GM23338 (cell line): ENCODE measurements at regions not wholly inside any gene's neighbourhood (a gene's known extent, or its start where the extent isn't known, plus 50 kb on each side); places are given as distances from the start of the nearest gene placed in this dataset.
A peak's percentile ranks its signal among the peaks of the same experiment; 100 is the strongest.

Source experiments
- ATAC-seq: fragments of 200-7000 bp; cut with Tn5 transposase; 3 replicates; pipeline ENCODE4 v1.9.1; 2020
- DNase-seq: peaks from one replicate; pipeline ENCODE4 v3.0.0-alpha.2; 2015; ENCODE audit warnings: low spot score
- H2AFZ ChIP-seq: fragments of 200-600 bp; sonication (generic); 2 replicates; pipeline ENCODE4 v1.8.0; 2016; ENCODE audit warnings: antibody characterized with exemption, mild to moderate bottlenecking, moderate library complexity
- H3F3A ChIP-seq: fragments of 200-600 bp; sonication (generic); replicated peaks from 2 replicates; pipeline ENCODE4 v1.8.0; 2017; ENCODE audit warnings: antibody characterized with exemption, mixed run types, low read depth
- H3K27ac ChIP-seq: fragments of 200-600 bp; sonication (generic); 2 replicates; pipeline ENCODE4 v1.6.1; 2016; ENCODE audit warnings: low read depth
- H3K27me3 ChIP-seq: fragments of 200-600 bp; sonication (generic); 2 replicates; pipeline ENCODE4 v1.8.0; 2016; ENCODE audit warnings: mild to moderate bottlenecking, mixed run types, moderate library complexity; ENCODE audit not compliant: insufficient read depth
- H3K36me3 ChIP-seq: fragments of 200-600 bp; sonication (generic); 2 replicates; pipeline ENCODE4 v1.8.0; 2016; ENCODE audit warnings: mild to moderate bottlenecking; ENCODE audit not compliant: insufficient read depth
- H3K4me1 ChIP-seq: fragments of 200-600 bp; sonication (generic); 2 replicates; pipeline ENCODE4 v1.8.0; 2016; ENCODE audit warnings: mild to moderate bottlenecking, moderate library complexity; ENCODE audit not compliant: insufficient read depth
- H3K4me2 ChIP-seq: fragments of 200-600 bp; sonication (generic); 2 replicates; pipeline ENCODE4 v1.7.1; 2017; ENCODE audit warnings: mixed run types
- H3K4me3 ChIP-seq: fragments of 200-600 bp; sonication (generic); 2 replicates; pipeline ENCODE4 v1.6.1; 2016; ENCODE audit warnings: mixed run types
- H3K79me2 ChIP-seq: fragments of 200-600 bp; sonication (generic); replicated peaks from 2 replicates; pipeline ENCODE4 v1.8.0; 2017; ENCODE audit warnings: mild to moderate bottlenecking; ENCODE audit not compliant: insufficient read depth
- H3K9me2 ChIP-seq: fragments of 200-600 bp; sonication (generic); 2 replicates; pipeline ENCODE4 v1.8.0; 2017; ENCODE audit not compliant: insufficient read depth
- H4K20me1 ChIP-seq: fragments of 200-600 bp; sonication (generic); replicated peaks from 2 replicates; pipeline ENCODE4 v1.8.0; 2017; ENCODE audit warnings: mild to moderate bottlenecking; ENCODE audit not compliant: insufficient read depth
- H3K27ac Mint-ChIP-seq: 2 replicates; pipeline ENCODE4 v1.8.0; 2020; ENCODE audit warnings: inconsistent platforms, mild to moderate bottlenecking, moderate library complexity, mixed read lengths
- H3K27me3 Mint-ChIP-seq: 3 replicates; pipeline ENCODE4 v1.8.0; 2022; ENCODE audit warnings: low read depth, mild to moderate bottlenecking, moderate library complexity, mixed read lengths, inconsistent platforms; ENCODE audit not compliant: insufficient read depth, poor library complexity
- H3K36me3 Mint-ChIP-seq: 3 replicates; pipeline ENCODE4 v1.8.0; 2021; ENCODE audit warnings: low read depth, mild to moderate bottlenecking, inconsistent platforms, moderate library complexity, mixed read lengths
- H3K4me1 Mint-ChIP-seq: 3 replicates; pipeline ENCODE4 v1.8.0; 2020; ENCODE audit warnings: mild to moderate bottlenecking, inconsistent platforms, mixed read lengths
- H3K4me3 Mint-ChIP-seq: 3 replicates; pipeline ENCODE4 v1.8.0; 2021; ENCODE audit warnings: moderate library complexity, mild to moderate bottlenecking, inconsistent platforms, mixed read lengths
- H3K9me3 Mint-ChIP-seq: 3 replicates; pipeline ENCODE4 v1.8.0; 2020; ENCODE audit warnings: moderate library complexity, mild to moderate bottlenecking, inconsistent platforms, mixed read lengths
- CREB1 ChIP-seq: fragments of 250-450 bp; sonication (Bioruptor Pico); IDR thresholded peaks from 2 replicates; pipeline ENCODE4 v1.5.0; 2020; ENCODE audit warnings: low read depth, mild to moderate bottlenecking, moderate library complexity
- EZH2 ChIP-seq: fragments of 200-600 bp; sonication (generic); IDR thresholded peaks from one replicate; pipeline ENCODE4 v1.8.0; 2017; ENCODE audit warnings: antibody characterized with exemption, mild to moderate bottlenecking, low read depth; ENCODE audit not compliant: unreplicated experiment
- EZH2phosphoT487 ChIP-seq: fragments of 200-600 bp; sonication (generic); IDR thresholded peaks from one replicate; pipeline ENCODE4 v1.8.1; 2018; ENCODE audit warnings: antibody characterized with exemption; ENCODE audit not compliant: unreplicated experiment
- JUNB ChIP-seq: IDR thresholded peaks from one replicate; pipeline ENCODE4 v1.6.1; 2016; ENCODE audit warnings: antibody characterized with exemption; ENCODE audit not compliant: unreplicated experiment
- NANOG ChIP-seq: IDR thresholded peaks from 2 replicates; pipeline ENCODE4 v1.6.1; 2016; ENCODE audit warnings: antibody characterized with exemption, borderline replicate concordance
- POLR2AphosphoS5 ChIP-seq: IDR thresholded peaks from 2 replicates; pipeline ENCODE4 v1.6.1; 2016; ENCODE audit warnings: antibody characterized with exemption, low read depth
- STAT1 ChIP-seq: IDR thresholded peaks from one replicate; pipeline ENCODE4 v1.6.1; 2016; ENCODE audit warnings: antibody characterized with exemption; ENCODE audit not compliant: unreplicated experiment
- ZNF114 ChIP-seq: fragments of 250-450 bp; sonication (Bioruptor Pico); IDR thresholded peaks from 2 replicates; pipeline ENCODE4 v1.5.0; 2020; ENCODE audit warnings: mild to moderate bottlenecking, moderate library complexity
- ZNF331 ChIP-seq: fragments of 250-450 bp; sonication (Bioruptor Pico); IDR thresholded peaks from 2 replicates; pipeline ENCODE4 v1.5.0; 2020; ENCODE audit warnings: low read depth, mild to moderate bottlenecking, moderate library complexity
- TF ChIP-seq, protein P1 (sequence below), 2 experiments: fragments of 200-600 bp in 1 of 2; sonication (generic) in 1 of 2; conservative IDR thresholded peaks; 2 replicates each; pipeline versions ENCODE4 v1.5.1 to v1.6.1; 2016 to 2017; ENCODE audit warnings: antibody characterized with exemption in 2 of 2, low read depth in 2 of 2, mild to moderate bottlenecking in 2 of 2, moderate library complexity in 1 of 2
- TF ChIP-seq, protein P2 (sequence below): fragments of 250-450 bp; sonication (Bioruptor Pico); IDR thresholded peaks from 2 replicates; pipeline ENCODE4 v1.5.0; 2020; ENCODE audit warnings: mild to moderate bottlenecking, moderate library complexity
- TF ChIP-seq, protein P3 (sequence below): IDR thresholded peaks from 2 replicates; pipeline ENCODE4 v1.6.1; 2016; ENCODE audit warnings: antibody characterized with exemption
- TF ChIP-seq, protein P4 (sequence below): IDR thresholded peaks from one replicate; pipeline ENCODE4 v1.6.1; 2018; ENCODE audit warnings: antibody characterized with exemption; ENCODE audit not compliant: unreplicated experiment

DNA sequence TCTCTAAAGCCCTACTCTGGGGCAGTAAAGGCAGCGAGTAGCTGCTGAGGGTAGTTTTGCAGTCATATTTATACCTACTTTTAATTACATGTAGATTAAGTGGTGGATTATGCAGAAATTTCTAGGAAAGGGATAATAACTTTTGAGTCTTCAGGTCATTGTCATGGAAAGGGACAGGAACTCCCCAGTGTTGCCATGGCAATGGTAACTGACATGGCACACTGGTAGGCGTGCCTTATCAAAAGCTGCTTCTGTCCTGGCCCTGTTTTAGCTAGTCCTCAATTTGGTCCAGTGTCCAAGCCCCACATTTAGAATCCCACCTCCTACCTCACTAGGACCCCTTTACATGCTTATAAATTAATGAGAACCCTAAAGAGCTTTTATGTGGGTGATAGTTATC is 303.1 kb downstream of the VRK1 start:
- no peak overlapping the region for H3K4me2 ChIP-seq
- peaks cover 5% of the 10 kb centered on the region for H3K27me3 Mint-ChIP-seq

More for the DNA sequence above, 303.1 kb downstream of the VRK1 start:
- Histone ChIP-seq H3K4me1 (no peaks in the 10 kb centered on the region), H3K36me3 (no peaks in the 10 kb centered on the region), H3K79me2 (no peaks in the 10 kb centered on the region), H3K27ac (no peak overlapping the region), H3K27me3 (no peaks in the 10 kb centered on the region), H2AFZ (no peak overlapping the region), H3K9me2 (no peaks in the 10 kb centered on the region; the same call in 1 of the 2 replicates), H3F3A (no peaks in the 10 kb centered on the region), H3K4me3 (no peak overlapping the region), H4K20me1 (no peaks in the 10 kb centered on the region)
- H3K4me3 Mint-ChIP-seq = no peak overlapping the region
- no peaks in the 10 kb centered on the region for H3K9me3 Mint-ChIP-seq
- no peaks in the 10 kb centered on the region for H3K36me3 Mint-ChIP-seq
- DNase-seq (peak; percentile 17), ATAC-seq (peak; percentile 58; the same call in 2 of the 3 replicates)
- H3K4me1 Mint-ChIP-seq = peaks cover 9% of the 10 kb centered on the region
- no peak overlapping the region for H3K27ac Mint-ChIP-seq
- TF ChIP-seq EZH2 (no peak), CREB1 (CRISPR knock-in tag) (no peak), STAT1 (no peak), POLR2AphosphoS5 (no peak), ZNF114 (no peak), ZNF331 (CRISPR knock-in tag) (no peak), JUNB (no peak), NANOG (no peak), EZH2phosphoT487 (no peak)
- TF ChIP-seq, protein P1, sequence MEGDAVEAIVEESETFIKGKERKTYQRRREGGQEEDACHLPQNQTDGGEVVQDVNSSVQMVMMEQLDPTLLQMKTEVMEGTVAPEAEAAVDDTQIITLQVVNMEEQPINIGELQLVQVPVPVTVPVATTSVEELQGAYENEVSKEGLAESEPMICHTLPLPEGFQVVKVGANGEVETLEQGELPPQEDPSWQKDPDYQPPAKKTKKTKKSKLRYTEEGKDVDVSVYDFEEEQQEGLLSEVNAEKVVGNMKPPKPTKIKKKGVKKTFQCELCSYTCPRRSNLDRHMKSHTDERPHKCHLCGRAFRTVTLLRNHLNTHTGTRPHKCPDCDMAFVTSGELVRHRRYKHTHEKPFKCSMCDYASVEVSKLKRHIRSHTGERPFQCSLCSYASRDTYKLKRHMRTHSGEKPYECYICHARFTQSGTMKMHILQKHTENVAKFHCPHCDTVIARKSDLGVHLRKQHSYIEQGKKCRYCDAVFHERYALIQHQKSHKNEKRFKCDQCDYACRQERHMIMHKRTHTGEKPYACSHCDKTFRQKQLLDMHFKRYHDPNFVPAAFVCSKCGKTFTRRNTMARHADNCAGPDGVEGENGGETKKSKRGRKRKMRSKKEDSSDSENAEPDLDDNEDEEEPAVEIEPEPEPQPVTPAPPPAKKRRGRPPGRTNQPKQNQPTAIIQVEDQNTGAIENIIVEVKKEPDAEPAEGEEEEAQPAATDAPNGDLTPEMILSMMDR (conservative IDR thresholded peaks at IDR 0.05; ENCODE audit: low read depth in 2 of 2) = no peak
- TF ChIP-seq, protein P2, sequence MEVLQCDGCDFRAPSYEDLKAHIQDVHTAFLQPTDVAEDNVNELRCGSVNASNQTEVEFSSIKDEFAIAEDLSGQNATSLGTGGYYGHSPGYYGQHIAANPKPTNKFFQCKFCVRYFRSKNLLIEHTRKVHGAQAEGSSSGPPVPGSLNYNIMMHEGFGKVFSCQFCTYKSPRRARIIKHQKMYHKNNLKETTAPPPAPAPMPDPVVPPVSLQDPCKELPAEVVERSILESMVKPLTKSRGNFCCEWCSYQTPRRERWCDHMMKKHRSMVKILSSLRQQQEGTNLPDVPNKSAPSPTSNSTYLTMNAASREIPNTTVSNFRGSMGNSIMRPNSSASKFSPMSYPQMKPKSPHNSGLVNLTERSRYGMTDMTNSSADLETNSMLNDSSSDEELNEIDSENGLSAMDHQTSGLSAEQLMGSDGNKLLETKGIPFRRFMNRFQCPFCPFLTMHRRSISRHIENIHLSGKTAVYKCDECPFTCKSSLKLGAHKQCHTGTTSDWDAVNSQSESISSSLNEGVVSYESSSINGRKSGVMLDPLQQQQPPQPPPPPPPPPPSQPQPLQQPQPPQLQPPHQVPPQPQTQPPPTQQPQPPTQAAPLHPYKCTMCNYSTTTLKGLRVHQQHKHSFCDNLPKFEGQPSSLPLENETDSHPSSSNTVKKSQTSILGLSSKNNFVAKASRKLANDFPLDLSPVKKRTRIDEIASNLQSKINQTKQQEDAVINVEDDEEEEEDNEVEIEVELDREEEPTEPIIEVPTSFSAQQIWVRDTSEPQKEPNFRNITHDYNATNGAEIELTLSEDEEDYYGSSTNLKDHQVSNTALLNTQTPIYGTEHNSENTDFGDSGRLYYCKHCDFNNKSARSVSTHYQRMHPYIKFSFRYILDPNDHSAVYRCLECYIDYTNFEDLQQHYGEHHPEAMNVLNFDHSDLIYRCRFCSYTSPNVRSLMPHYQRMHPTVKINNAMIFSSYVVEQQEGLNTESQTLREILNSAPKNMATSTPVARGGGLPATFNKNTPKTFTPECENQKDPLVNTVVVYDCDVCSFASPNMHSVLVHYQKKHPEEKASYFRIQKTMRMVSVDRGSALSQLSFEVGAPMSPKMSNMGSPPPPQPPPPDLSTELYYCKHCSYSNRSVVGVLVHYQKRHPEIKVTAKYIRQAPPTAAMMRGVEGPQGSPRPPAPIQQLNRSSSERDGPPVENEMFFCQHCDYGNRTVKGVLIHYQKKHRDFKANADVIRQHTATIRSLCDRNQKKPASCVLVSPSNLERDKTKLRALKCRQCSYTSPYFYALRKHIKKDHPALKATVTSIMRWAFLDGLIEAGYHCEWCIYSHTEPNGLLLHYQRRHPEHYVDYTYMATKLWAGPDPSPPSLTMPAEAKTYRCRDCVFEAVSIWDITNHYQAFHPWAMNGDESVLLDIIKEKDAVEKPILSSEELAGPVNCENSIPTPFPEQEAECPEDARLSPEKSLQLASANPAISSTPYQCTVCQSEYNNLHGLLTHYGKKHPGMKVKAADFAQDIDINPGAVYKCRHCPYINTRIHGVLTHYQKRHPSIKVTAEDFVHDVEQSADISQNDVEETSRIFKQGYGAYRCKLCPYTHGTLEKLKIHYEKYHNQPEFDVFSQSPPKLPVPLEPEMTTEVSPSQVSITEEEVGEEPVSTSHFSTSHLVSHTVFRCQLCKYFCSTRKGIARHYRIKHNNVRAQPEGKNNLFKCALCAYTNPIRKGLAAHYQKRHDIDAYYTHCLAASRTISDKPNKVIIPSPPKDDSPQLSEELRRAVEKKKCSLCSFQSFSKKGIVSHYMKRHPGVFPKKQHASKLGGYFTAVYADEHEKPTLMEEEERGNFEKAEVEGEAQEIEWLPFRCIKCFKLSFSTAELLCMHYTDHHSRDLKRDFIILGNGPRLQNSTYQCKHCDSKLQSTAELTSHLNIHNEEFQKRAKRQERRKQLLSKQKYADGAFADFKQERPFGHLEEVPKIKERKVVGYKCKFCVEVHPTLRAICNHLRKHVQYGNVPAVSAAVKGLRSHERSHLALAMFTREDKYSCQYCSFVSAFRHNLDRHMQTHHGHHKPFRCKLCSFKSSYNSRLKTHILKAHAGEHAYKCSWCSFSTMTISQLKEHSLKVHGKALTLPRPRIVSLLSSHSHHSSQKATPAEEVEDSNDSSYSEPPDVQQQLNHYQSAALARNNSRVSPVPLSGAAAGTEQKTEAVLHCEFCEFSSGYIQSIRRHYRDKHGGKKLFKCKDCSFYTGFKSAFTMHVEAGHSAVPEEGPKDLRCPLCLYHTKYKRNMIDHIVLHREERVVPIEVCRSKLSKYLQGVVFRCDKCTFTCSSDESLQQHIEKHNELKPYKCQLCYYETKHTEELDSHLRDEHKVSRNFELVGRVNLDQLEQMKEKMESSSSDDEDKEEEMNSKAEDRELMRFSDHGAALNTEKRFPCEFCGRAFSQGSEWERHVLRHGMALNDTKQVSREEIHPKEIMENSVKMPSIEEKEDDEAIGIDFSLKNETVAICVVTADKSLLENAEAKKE (CRISPR knock-in tag) = no peak
- TF ChIP-seq, protein P3, sequence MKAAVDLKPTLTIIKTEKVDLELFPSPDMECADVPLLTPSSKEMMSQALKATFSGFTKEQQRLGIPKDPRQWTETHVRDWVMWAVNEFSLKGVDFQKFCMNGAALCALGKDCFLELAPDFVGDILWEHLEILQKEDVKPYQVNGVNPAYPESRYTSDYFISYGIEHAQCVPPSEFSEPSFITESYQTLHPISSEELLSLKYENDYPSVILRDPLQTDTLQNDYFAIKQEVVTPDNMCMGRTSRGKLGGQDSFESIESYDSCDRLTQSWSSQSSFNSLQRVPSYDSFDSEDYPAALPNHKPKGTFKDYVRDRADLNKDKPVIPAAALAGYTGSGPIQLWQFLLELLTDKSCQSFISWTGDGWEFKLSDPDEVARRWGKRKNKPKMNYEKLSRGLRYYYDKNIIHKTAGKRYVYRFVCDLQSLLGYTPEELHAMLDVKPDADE = no peak
- TF ChIP-seq, protein P4, sequence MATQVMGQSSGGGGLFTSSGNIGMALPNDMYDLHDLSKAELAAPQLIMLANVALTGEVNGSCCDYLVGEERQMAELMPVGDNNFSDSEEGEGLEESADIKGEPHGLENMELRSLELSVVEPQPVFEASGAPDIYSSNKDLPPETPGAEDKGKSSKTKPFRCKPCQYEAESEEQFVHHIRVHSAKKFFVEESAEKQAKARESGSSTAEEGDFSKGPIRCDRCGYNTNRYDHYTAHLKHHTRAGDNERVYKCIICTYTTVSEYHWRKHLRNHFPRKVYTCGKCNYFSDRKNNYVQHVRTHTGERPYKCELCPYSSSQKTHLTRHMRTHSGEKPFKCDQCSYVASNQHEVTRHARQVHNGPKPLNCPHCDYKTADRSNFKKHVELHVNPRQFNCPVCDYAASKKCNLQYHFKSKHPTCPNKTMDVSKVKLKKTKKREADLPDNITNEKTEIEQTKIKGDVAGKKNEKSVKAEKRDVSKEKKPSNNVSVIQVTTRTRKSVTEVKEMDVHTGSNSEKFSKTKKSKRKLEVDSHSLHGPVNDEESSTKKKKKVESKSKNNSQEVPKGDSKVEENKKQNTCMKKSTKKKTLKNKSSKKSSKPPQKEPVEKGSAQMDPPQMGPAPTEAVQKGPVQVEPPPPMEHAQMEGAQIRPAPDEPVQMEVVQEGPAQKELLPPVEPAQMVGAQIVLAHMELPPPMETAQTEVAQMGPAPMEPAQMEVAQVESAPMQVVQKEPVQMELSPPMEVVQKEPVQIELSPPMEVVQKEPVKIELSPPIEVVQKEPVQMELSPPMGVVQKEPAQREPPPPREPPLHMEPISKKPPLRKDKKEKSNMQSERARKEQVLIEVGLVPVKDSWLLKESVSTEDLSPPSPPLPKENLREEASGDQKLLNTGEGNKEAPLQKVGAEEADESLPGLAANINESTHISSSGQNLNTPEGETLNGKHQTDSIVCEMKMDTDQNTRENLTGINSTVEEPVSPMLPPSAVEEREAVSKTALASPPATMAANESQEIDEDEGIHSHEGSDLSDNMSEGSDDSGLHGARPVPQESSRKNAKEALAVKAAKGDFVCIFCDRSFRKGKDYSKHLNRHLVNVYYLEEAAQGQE = no peak
